IMR-90 (cell line): ENCODE measurements at regions not wholly inside any gene's neighbourhood (a gene's known extent, or its start where the extent isn't known, plus 50 kb on each side); places are given as distances from the start of the nearest gene placed in this dataset.
A peak's percentile ranks its signal among the peaks of the same experiment; 100 is the strongest.

Experiments
- ATAC-seq: fragments of 200-7000 bp; cut with Tn5 transposase; 2 replicates; pipeline ENCODE4 v1.9.1; 2020; ENCODE audit warnings: low read depth, mild to moderate bottlenecking, moderate library complexity
- BruUV-seq: library from RNA; stranded (reverse); fragments of 400-500 nt; replicated peaks from 2 replicates; lab custom pipeline; 2021; lab: Mats Ljungman, UMichigan
- CTCF ChIA-PET: fragments of 300-600 bp; formaldehyde crosslinking; extraction: SDS; loops from one replicate; lab custom pipeline; 2021; ENCODE audit warnings: antibody characterized with exemption; lab: Yijun Ruan, JAX
- POLR2A ChIA-PET: fragments of 300-600 bp; sonication (Branson Sonifier 250); formaldehyde crosslinking; loops from one replicate; lab custom pipeline; 2022; ENCODE audit warnings: antibody characterized with exemption; ENCODE audit not compliant: unreplicated experiment; lab: Charles Lee
- DNase-seq: peaks from one replicate; pipeline ENCODE4 v3.0.0; 2013
- H2AFZ ChIP-seq: replicated peaks from 2 replicates; pipeline ENCODE3; 2013; ENCODE audit warnings: low read length, mild to moderate bottlenecking; ENCODE audit not compliant: poor library complexity
- H2AK5ac ChIP-seq: 2 replicates; pipeline ENCODE4 v1.6.1; 2013; ENCODE audit warnings: low read depth, low read length, inconsistent platforms
- H2AK9ac ChIP-seq: replicated peaks from 2 replicates; pipeline ENCODE3; 2013; ENCODE audit warnings: mild to moderate bottlenecking, low read depth, low read length, moderate library complexity; ENCODE audit not compliant: poor library complexity
- H2BK120ac ChIP-seq: 2 replicates; pipeline ENCODE4 v1.6.1; 2013; ENCODE audit warnings: low read depth, low read length, inconsistent platforms
- H2BK15ac ChIP-seq: 3 replicates; pipeline ENCODE4 v1.6.1; 2013; ENCODE audit warnings: low read depth, low read length, inconsistent platforms
- H2BK20ac ChIP-seq: 2 replicates; pipeline ENCODE4 v1.6.1; 2013; ENCODE audit warnings: low read depth, mild to moderate bottlenecking, inconsistent platforms, low read length, moderate library complexity
- H2BK5ac ChIP-seq: 2 replicates; pipeline ENCODE4 v1.6.1; 2013; ENCODE audit warnings: mild to moderate bottlenecking, low read depth, low read length, inconsistent platforms; ENCODE audit not compliant: poor library complexity, severe bottlenecking
- H3K14ac ChIP-seq: replicated peaks from 2 replicates; pipeline ENCODE4 v1.6.1; 2013; ENCODE audit warnings: low read depth, low read length, inconsistent platforms
- H3K18ac ChIP-seq: 2 replicates; pipeline ENCODE4 v1.6.1; 2013; ENCODE audit warnings: low read depth, low read length, control low read depth
- H3K23ac ChIP-seq: 2 replicates; pipeline ENCODE4 v1.6.1; 2013; ENCODE audit warnings: low read depth, low read length, inconsistent platforms
- H3K27ac ChIP-seq: 2 replicates; pipeline ENCODE4 v1.5.1; 2013; ENCODE audit warnings: mild to moderate bottlenecking, control low read depth, low read length; ENCODE audit not compliant: insufficient read depth
- H3K27me3 ChIP-seq: 2 replicates; pipeline ENCODE4 v1.6.1; 2013; ENCODE audit warnings: low read length; ENCODE audit not compliant: control insufficient read depth, insufficient read depth
- H3K36me3 ChIP-seq: 2 replicates; pipeline ENCODE4 v1.6.1; 2013; ENCODE audit warnings: low read length, mixed read lengths; ENCODE audit not compliant: control insufficient read depth, insufficient read depth
- H3K4ac ChIP-seq: 2 replicates; pipeline ENCODE4 v1.6.1; 2013; ENCODE audit warnings: low read depth, low read length, inconsistent platforms
- H3K4me1 ChIP-seq: 2 replicates; pipeline ENCODE4 v1.6.1; 2013; ENCODE audit warnings: low read length, mixed read lengths; ENCODE audit not compliant: control insufficient read depth, insufficient read depth
- H3K4me2 ChIP-seq: 2 replicates; pipeline ENCODE4 v1.6.1; 2013; ENCODE audit warnings: low read depth, mild to moderate bottlenecking, control low read depth, low read length, moderate library complexity
- H3K4me3 ChIP-seq: 2 replicates; pipeline ENCODE4 v1.5.1; 2013; ENCODE audit warnings: low read depth, mild to moderate bottlenecking, control low read depth, low read length, moderate library complexity; ENCODE audit not compliant: insufficient read depth
- H3K56ac ChIP-seq: 2 replicates; pipeline ENCODE4 v1.6.1; 2013; ENCODE audit warnings: low read length, inconsistent platforms; ENCODE audit not compliant: insufficient read depth; ENCODE audit errors: extremely low read depth
- H3K79me1 ChIP-seq, 2 experiments: 2 replicates each; pipeline ENCODE4 v1.6.1; 2013; ENCODE audit warnings: low read length in 2 of 2, inconsistent platforms in 1 of 2, low read depth in 1 of 2
- H3K9ac ChIP-seq: 2 replicates; pipeline ENCODE4 v1.6.1; 2013; ENCODE audit warnings: low read depth, low read length, control low read depth
- H3K9me1 ChIP-seq: 2 replicates; pipeline ENCODE4 v1.6.1; 2013; ENCODE audit warnings: low read length, inconsistent platforms; ENCODE audit not compliant: insufficient read depth
- H3K9me3 ChIP-seq: 2 replicates; pipeline ENCODE4 v1.6.1; 2013; ENCODE audit warnings: low read length; ENCODE audit not compliant: control insufficient read depth, insufficient read depth
- H4K20me1 ChIP-seq: 2 replicates; pipeline ENCODE4 v1.6.1; 2013; ENCODE audit warnings: low read length, inconsistent platforms; ENCODE audit not compliant: insufficient read depth
- H4K5ac ChIP-seq: 2 replicates; pipeline ENCODE4 v1.6.1; 2013; ENCODE audit warnings: mild to moderate bottlenecking, low read depth, low read length, control low read depth
- H4K8ac ChIP-seq, 2 experiments: 2 replicates each; pipeline ENCODE4 v1.6.1; 2013; ENCODE audit warnings: low read depth in 2 of 2, low read length in 2 of 2, control low read depth in 1 of 2, inconsistent platforms in 1 of 2
- H4K91ac ChIP-seq: 2 replicates; pipeline ENCODE4 v1.6.1; 2013; ENCODE audit warnings: low read depth, low read length, inconsistent platforms; ENCODE audit not compliant: insufficient read depth
- BHLHE40 ChIP-seq: fragments of 150-350 bp; IDR thresholded peaks from 2 replicates; pipeline ENCODE4 v1.6.1; 2016; ENCODE audit warnings: mild to moderate bottlenecking, low read depth, low read length
- WGBS, 2 experiments: methylation state at CpG; one replicate each; pipeline versions ENCODE4 v1.1.5 to v1.1.7; 2013; ENCODE audit warnings: missing lambda C conversion rate in 2 of 2; ENCODE audit not compliant: insufficient read length in 1 of 2; ENCODE audit errors: extremely low coverage in 2 of 2; 5-methylcytosine and 5-hydroxymethylcytosine counted together
- dilution Hi-C: fragments of 300-500 bp; cut with HindIII; formaldehyde crosslinking; loops from one replicate; pipeline ENCODE4 v1.14.3; 2018; ENCODE audit warnings: low sequenced_read_pairs; ENCODE audit not compliant: unreplicated experiment
- in situ Hi-C: fragments of 300-500 bp; cut with MboI; formaldehyde crosslinking; loops from 3 replicates; pipeline ENCODE4 v1.14.3; 2019; ENCODE audit warnings: low sequenced_read_pairs, inconsistent platforms, mixed read lengths
- intact Hi-C: fragments of 100-400 bp; cut with micrococcal nuclease; formaldehyde crosslinking; loops from 2 replicates; pipeline ENCODE4 v1.10.0; 2022

GRCh38 chr2:43149482-43150107, 76.8 kb downstream of the ZFP36L2 start:
- Histone ChIP-seq H3K4ac (no peak overlapping the region), H3K14ac (no peak overlapping the region; the same call in 1 of the 2 replicates), H2AK5ac (peak overlapping the region; percentile 36; the same call in 1 of the 2 replicates), H3K4me3 (no peak overlapping the region), H3K56ac (no peak overlapping the region), H2AK9ac (no peak overlapping the region), H2BK120ac (no peak overlapping the region), H4K8ac (no peak overlapping the region), H3K36me3 (no peaks in the 10 kb centered on the region), H4K20me1 (no peaks in the 10 kb centered on the region), H3K9ac (no peak overlapping the region), H4K91ac (no peak overlapping the region), H3K18ac (no peak overlapping the region), H3K27ac (no peak overlapping the region), H3K4me1 (no peaks in the 10 kb centered on the region; the same call in 1 of the 2 replicates), H3K9me3 (no peaks in the 10 kb centered on the region), H2BK15ac (no peak overlapping the region), H3K4me2 (no peak overlapping the region), H4K5ac (no peak overlapping the region), H2AFZ (no peak overlapping the region), H3K9me1 (peaks cover 3% of the 10 kb centered on the region), H3K79me1 (no peaks in the 10 kb centered on the region), H3K27me3 (no peaks in the 10 kb centered on the region; the same call in 1 of the 2 replicates), H2BK5ac (peak overlapping the region; percentile 70), H2BK20ac (no peak overlapping the region), H3K23ac (no peak overlapping the region; the same call in 1 of the 2 replicates)
- dilution Hi-C loops (no loop called here), intact Hi-C loops (no loop called here), in situ Hi-C loops (no loop called here)
- BruUV-seq, result no TSS peak
- DNase-seq (no peak), ATAC-seq (no peak)
- ChIA-PET CTCF (no interaction called here), POLR2A (no interaction called here)
- WGBS, 2 experiments, result no CpG with 5 or more reads among the region's 9 CpGs
- TF ChIP-seq BHLHE40, result no peak
